Neural progenitor cell (in vitro differentiated cells): ENCODE measurements at regions not wholly inside any gene's neighbourhood (a gene's known extent, or its start where the extent isn't known, plus 50 kb on each side); places are given as distances from the start of the nearest gene placed in this dataset.

Source experiments
- DNase-seq: peaks from one replicate; pipeline ENCODE4 v3.0.0-alpha.2; 2016; ENCODE audit warnings: low spot score
- H2AFZ ChIP-seq: fragments of 200-600 bp; sonication (generic); replicated peaks from 2 replicates; pipeline ENCODE4 v1.6.1; 2016; ENCODE audit warnings: antibody characterized with exemption
- H3F3A ChIP-seq: fragments of 200-600 bp; sonication (generic); 2 replicates; pipeline ENCODE4 v1.6.1; 2016; ENCODE audit warnings: antibody characterized with exemption, low read depth
- H3K27ac ChIP-seq: fragments of 200-600 bp; sonication (generic); 2 replicates; pipeline ENCODE4 v1.5.1; 2016; ENCODE audit warnings: mild to moderate bottlenecking
- H3K27me3 ChIP-seq: fragments of 200-600 bp; sonication (generic); 2 replicates; pipeline ENCODE4 v1.6.1; 2016; ENCODE audit warnings: mild to moderate bottlenecking, moderate library complexity
- H3K36me3 ChIP-seq: fragments of 200-600 bp; sonication (generic); 2 replicates; pipeline ENCODE4 v1.5.1; 2016
- H3K4me1 ChIP-seq: fragments of 200-600 bp; sonication (generic); 2 replicates; pipeline ENCODE4 v1.6.1; 2016; ENCODE audit warnings: mixed run types
- H3K4me2 ChIP-seq: fragments of 200-600 bp; sonication (generic); 2 replicates; pipeline ENCODE4 v1.6.1; 2016
- H3K4me3 ChIP-seq: fragments of 200-600 bp; sonication (generic); 2 replicates; pipeline ENCODE4 v1.5.1; 2016
- H3K79me2 ChIP-seq: fragments of 200-600 bp; sonication (generic); 2 replicates; pipeline ENCODE4 v1.6.1; 2016; ENCODE audit warnings: low read depth
- H3K9ac ChIP-seq: fragments of 200-600 bp; sonication (generic); 2 replicates; pipeline ENCODE4 v1.6.1; 2016
- H3K9me3 ChIP-seq: fragments of 200-600 bp; sonication (generic); 2 replicates; pipeline ENCODE4 v1.5.1; 2016; ENCODE audit warnings: low read depth
- H4K20me1 ChIP-seq: fragments of 200-600 bp; sonication (generic); 2 replicates; pipeline ENCODE4 v1.6.1; 2016; ENCODE audit warnings: low read depth
- H3K27ac Mint-ChIP-seq: 3 replicates; pipeline ENCODE4 v1.8.0; 2021; ENCODE audit warnings: mixed read lengths
- H3K27me3 Mint-ChIP-seq: 2 replicates; pipeline ENCODE4 v1.8.0; 2022; ENCODE audit warnings: low read depth, mild to moderate bottlenecking, inconsistent platforms, moderate library complexity, mixed read lengths; ENCODE audit not compliant: insufficient read depth
- H3K36me3 Mint-ChIP-seq: 3 replicates; pipeline ENCODE4 v1.8.0; 2021; ENCODE audit warnings: mixed read lengths
- H3K4me1 Mint-ChIP-seq: 3 replicates; pipeline ENCODE4 v1.8.0; 2021; ENCODE audit warnings: mixed read lengths
- H3K4me3 Mint-ChIP-seq: 3 replicates; pipeline ENCODE4 v1.8.0; 2021; ENCODE audit warnings: mild to moderate bottlenecking, moderate library complexity, mixed read lengths
- H3K9me3 Mint-ChIP-seq: 3 replicates; pipeline ENCODE4 v1.8.0; 2020; ENCODE audit warnings: mixed read lengths
- CTCF ChIP-seq: fragments of 200-600 bp; sonication (generic); IDR thresholded peaks from 2 replicates; pipeline ENCODE4 v1.5.1; 2017; ENCODE audit warnings: antibody characterized with exemption, mild to moderate bottlenecking
- EZH2 ChIP-seq: fragments of 200-600 bp; sonication (generic); IDR thresholded peaks from 2 replicates; pipeline ENCODE4 v1.6.1; 2017; ENCODE audit warnings: antibody characterized with exemption, mild to moderate bottlenecking, moderate library complexity
- EZH2phosphoT487 ChIP-seq: fragments of 200-600 bp; sonication (generic); IDR thresholded peaks from 2 replicates; pipeline ENCODE4 v1.6.1; 2017; ENCODE audit warnings: antibody characterized with exemption

DNA sequence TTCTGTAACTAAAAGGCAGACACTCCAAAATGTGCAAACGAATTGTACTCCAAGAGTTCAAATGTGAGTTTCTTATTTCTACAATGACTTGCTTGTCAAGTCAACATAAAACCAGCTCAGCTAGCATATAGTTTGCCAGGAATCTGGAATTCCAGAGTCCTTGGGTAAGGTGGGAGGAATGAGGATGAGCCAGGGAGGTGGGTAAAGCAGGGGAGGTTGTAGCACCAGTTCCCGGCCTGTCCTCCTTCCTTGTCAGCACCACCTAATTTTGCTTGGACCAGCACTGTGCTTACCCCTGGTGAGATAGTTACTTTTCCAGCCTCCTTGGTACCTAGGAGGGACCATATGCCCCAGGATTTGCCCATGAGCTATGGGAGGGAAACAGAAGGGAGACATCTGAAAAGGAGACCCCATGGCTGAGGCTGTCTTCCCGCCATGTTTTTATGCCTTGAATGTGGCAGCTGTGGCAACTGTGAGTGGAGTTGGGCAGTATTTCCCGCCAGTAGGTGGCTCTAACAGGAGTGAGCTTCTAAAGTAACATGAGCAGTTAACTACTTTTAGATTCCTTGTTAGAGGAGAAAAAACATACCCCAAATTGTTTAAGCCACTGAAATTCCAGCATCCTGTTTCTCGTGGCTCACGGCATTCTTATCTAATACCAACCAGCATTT lies 302.5 kb downstream of the TENT4A start:
- Mint-ChIP-seq H3K27ac (no peak overlapping the region), H3K27me3 (peaks cover 4% of the 10 kb centered on the region), H3K4me3 (no peak overlapping the region), H3K9me3 (no peaks in the 10 kb centered on the region), H3K36me3 (no peaks in the 10 kb centered on the region), H3K4me1 (no peaks in the 10 kb centered on the region)
- Histone ChIP-seq H3F3A (no peaks in the 10 kb centered on the region), H3K4me2 (no peak overlapping the region), H3K4me1 (no peaks in the 10 kb centered on the region), H2AFZ (no peak overlapping the region), H3K4me3 (no peak overlapping the region), H4K20me1 (peaks cover 4% of the 10 kb centered on the region), H3K79me2 (no peaks in the 10 kb centered on the region), H3K9me3 (no peaks in the 10 kb centered on the region), H3K27me3 (no peaks in the 10 kb centered on the region), H3K27ac (no peak overlapping the region), H3K9ac (no peak overlapping the region), H3K36me3 (no peaks in the 10 kb centered on the region)
- TF ChIP-seq CTCF (peak; percentile 52), EZH2 (no peak)
- peak; percentile 33 for DNase-seq

DNA sequence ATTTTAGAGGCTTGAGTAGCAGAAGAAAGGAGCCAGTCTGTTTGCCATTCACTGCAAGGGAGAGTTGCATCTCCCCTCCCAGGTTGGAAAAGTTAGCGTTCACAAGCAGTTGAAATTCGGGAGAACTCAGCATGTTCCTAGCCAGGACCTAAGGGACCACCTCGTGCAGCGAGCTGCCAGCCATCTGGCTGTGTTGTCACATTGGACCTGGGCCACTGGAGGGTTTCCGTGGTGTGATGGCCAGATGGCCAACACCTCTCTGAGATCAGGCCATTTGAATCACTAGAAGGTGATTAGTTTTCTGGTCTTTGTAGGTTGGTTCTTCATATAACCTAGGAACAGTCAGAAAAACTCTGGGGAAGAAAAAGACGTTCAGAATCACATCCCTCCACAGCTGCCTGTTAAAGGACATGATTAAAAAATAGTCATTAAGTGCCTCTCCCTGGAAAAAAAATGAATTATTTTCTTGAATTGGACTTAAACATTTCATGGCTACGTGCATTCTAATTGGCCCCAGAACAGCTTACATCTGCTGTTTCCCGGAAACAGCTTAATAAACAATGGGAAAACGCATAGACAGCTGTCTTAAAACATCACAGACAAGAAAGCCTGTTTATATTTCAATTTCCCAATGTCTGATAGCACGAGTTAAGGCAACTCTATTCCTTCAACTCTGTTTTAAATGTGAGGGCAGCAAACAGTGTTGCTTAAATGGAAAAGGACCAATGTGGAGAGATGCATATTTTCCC lies 303.9 kb downstream of the TENT4A start:
- Mint-ChIP-seq H3K9me3 (peaks cover under 1% of the 10 kb centered on the region), H3K4me1 (no peaks in the 10 kb centered on the region), H3K27me3 (peaks cover 6% of the 10 kb centered on the region), H3K36me3 (no peaks in the 10 kb centered on the region), H3K4me3 (no peak overlapping the region), H3K27ac (no peak overlapping the region)
- H3K9ac ChIP-seq: no peak overlapping the region
- no peak overlapping the region for H3K4me3 ChIP-seq
- H3K4me1 ChIP-seq: no peaks in the 10 kb centered on the region
- no peak overlapping the region for H3K4me2 ChIP-seq
- H3F3A ChIP-seq: no peaks in the 10 kb centered on the region
- TF ChIP-seq EZH2 (no peak), EZH2phosphoT487 (no peak), CTCF (no peak)
- H3K27me3 ChIP-seq: no peaks in the 10 kb centered on the region
- no peak overlapping the region for H3K27ac ChIP-seq
- H3K79me2 ChIP-seq: no peaks in the 10 kb centered on the region
- DNase-seq: no peak
- no peaks in the 10 kb centered on the region for H3K9me3 ChIP-seq
- no peaks in the 10 kb centered on the region for H4K20me1 ChIP-seq
- H2AFZ ChIP-seq: no peak overlapping the region
- no peaks in the 10 kb centered on the region for H3K36me3 ChIP-seq

- no peak for TF ChIP-seq EZH2
- TF ChIP-seq CTCF: no peak
- no peak for TF ChIP-seq EZH2phosphoT487
- no peak overlapping the region for H3K4me2 ChIP-seq
- H3K4me1 Mint-ChIP-seq: no peaks in the 10 kb centered on the region
- no peaks in the 10 kb centered on the region for H4K20me1 ChIP-seq
- H3K27ac ChIP-seq: no peak overlapping the region
- H3K4me3 ChIP-seq: no peak overlapping the region
- DNase-seq: no peak
- H3K4me3 Mint-ChIP-seq: no peak overlapping the region
- H2AFZ ChIP-seq: no peak overlapping the region
- H3F3A ChIP-seq: no peaks in the 10 kb centered on the region
- H3K36me3 ChIP-seq: no peaks in the 10 kb centered on the region
- H3K36me3 Mint-ChIP-seq: no peaks in the 10 kb centered on the region
- peaks cover 5% of the 10 kb centered on the region for H3K9me3 Mint-ChIP-seq
- H3K27me3 Mint-ChIP-seq: peaks cover 9% of the 10 kb centered on the region
- H3K9ac ChIP-seq: no peak overlapping the region
- no peaks in the 10 kb centered on the region for H3K4me1 ChIP-seq
- H3K9me3 ChIP-seq: no peaks in the 10 kb centered on the region
- H3K79me2 ChIP-seq: no peaks in the 10 kb centered on the region
- no peak overlapping the region for H3K27ac Mint-ChIP-seq
- H3K27me3 ChIP-seq: no peaks in the 10 kb centered on the region
These were observed 305.0 kb downstream of the TENT4A start for GRCh38 chr5:7018198-7018597.
